Ishikawa (cell line): ENCODE measurements at regions not wholly inside any gene's neighbourhood (a gene's known extent, or its start where the extent isn't known, plus 50 kb on each side); places are given as distances from the start of the nearest gene placed in this dataset.

Experiments
- CEBPB ChIP-seq: IDR thresholded peaks from 2 replicates; pipeline ENCODE4 v1.6.1; 2012
- CREB1 ChIP-seq: IDR thresholded peaks from 2 replicates; pipeline ENCODE4 v1.6.1; 2012; ENCODE audit warnings: low read depth
- EGR1 ChIP-seq: IDR thresholded peaks from 2 replicates; pipeline ENCODE4 v1.6.1; 2012
- EP300 ChIP-seq: IDR thresholded peaks from 2 replicates; pipeline ENCODE4 v1.6.1; 2012; ENCODE audit warnings: borderline replicate concordance
- FOXM1 ChIP-seq: IDR thresholded peaks from 2 replicates; pipeline ENCODE4 v1.6.1; 2012; ENCODE audit warnings: low read depth, borderline replicate concordance
- MAX ChIP-seq: IDR thresholded peaks from 2 replicates; pipeline ENCODE4 v1.6.1; 2012
- NFIC ChIP-seq: IDR thresholded peaks from 2 replicates; pipeline ENCODE4 v1.6.1; 2012
- RAD21 ChIP-seq: IDR thresholded peaks from 2 replicates; pipeline ENCODE4 v1.6.1; 2012; ENCODE audit warnings: low read depth
- TAF1 ChIP-seq: IDR thresholded peaks from 2 replicates; pipeline ENCODE4 v1.6.1; 2012; ENCODE audit warnings: low read depth, mild to moderate bottlenecking
- TCF12 ChIP-seq: IDR thresholded peaks from 2 replicates; pipeline ENCODE4 v1.6.1; 2012; ENCODE audit warnings: low read depth
- TEAD4 ChIP-seq: IDR thresholded peaks from 2 replicates; pipeline ENCODE4 v1.6.1; 2012
- YY1 ChIP-seq: IDR thresholded peaks from 2 replicates; pipeline ENCODE4 v1.6.1; 2012; ENCODE audit warnings: low read depth
- ZBTB7A ChIP-seq: IDR thresholded peaks from 2 replicates; pipeline ENCODE4 v1.6.1; 2012; ENCODE audit warnings: low read depth
- TF ChIP-seq, protein P1 (sequence below): IDR thresholded peaks from 2 replicates; pipeline ENCODE4 v1.6.1; 2012
- TF ChIP-seq, protein P2 (sequence below): IDR thresholded peaks from 2 replicates; pipeline ENCODE4 v1.6.1; 2012; ENCODE audit warnings: low read depth, mild to moderate bottlenecking

DNA sequence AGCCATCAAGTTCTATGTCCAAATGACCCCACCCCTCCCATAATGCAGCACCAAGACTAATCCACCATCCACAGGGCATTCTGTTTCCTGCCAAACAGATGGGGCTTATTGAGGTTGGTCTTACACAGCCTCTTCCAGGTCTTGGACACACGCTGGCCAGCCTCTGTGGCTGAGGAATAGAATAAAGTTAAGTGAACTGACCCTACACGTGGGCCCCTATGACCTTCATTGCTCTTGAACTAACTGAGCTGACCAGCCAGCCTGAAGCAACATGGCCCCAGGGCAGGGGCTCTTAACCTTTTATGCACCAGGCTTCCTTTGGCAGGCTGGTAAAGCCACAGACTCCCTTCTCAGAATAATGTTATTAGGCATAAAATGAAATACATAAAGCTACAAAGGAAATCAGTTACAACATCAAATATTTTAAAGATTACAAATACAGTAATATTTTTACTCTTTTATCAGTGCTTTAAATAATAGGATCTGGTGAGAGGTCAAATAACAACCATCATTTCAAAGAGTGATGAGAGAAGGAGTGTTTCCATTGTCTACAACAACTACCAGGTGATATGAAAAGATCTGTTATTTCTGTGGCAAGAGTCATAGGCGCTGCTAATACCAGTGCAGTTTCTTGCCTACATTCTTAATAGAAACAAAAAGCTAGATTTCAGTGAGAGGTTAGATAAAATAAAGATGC lies 192.9 kb upstream of the NUDT4 start:
- no peak for TF ChIP-seq CREB1

DNA sequence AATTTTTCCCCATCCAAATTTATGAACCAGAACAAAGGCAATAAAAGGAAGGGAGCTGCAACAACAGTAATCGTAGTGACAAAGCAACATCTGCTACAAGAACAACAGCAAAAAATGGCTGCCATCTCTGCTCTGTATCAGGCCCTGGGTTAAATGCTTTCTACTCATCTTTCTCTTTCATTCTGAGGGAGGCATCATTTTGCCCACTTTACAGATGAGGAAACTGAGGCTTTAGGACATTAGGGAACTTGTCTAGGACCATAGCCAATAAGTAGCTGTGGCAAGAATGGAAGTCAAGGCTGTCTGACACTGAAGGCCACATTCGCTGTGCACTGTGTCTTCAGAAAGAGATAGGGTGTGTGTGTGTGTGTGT lies 192.4 kb upstream of the NUDT4 start:
- no peak for TF ChIP-seq ZBTB7A
- TF ChIP-seq, protein P1, sequence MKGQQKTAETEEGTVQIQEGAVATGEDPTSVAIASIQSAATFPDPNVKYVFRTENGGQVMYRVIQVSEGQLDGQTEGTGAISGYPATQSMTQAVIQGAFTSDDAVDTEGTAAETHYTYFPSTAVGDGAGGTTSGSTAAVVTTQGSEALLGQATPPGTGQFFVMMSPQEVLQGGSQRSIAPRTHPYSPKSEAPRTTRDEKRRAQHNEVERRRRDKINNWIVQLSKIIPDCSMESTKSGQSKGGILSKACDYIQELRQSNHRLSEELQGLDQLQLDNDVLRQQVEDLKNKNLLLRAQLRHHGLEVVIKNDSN: no peak
- TF ChIP-seq FOXM1: no peak
- no peak for TF ChIP-seq TEAD4
- no peak for TF ChIP-seq EGR1
- no peak for TF ChIP-seq EP300
- no peak for TF ChIP-seq RAD21

DNA sequence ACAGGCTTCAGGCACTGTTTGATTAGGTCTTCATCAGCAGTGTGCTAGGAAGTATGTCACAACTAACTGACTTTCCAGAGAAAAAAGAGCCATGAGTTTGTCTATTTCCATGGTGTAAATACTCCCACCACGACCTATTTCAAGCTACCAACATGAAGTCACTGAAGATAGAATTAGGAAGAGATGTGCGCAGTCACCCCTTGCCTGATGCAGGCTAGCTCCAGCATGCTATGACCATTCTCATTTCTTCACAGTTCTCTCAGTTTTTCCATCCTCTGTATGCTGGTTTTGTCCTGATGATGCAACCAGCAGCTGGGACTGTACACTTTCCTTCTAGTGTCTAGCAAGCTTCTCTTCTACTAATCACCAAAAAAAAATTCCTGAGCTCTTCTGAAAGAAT lies 191.6 kb upstream of the NUDT4 start:
- TF ChIP-seq EP300 (no peak), FOXM1 (no peak), EGR1 (no peak), TCF12 (no peak), RAD21 (no peak), MAX (no peak), YY1 (no peak), CREB1 (no peak), TAF1 (no peak), TEAD4 (no peak), CEBPB (no peak), ZBTB7A (no peak)
- TF ChIP-seq, protein P2, sequence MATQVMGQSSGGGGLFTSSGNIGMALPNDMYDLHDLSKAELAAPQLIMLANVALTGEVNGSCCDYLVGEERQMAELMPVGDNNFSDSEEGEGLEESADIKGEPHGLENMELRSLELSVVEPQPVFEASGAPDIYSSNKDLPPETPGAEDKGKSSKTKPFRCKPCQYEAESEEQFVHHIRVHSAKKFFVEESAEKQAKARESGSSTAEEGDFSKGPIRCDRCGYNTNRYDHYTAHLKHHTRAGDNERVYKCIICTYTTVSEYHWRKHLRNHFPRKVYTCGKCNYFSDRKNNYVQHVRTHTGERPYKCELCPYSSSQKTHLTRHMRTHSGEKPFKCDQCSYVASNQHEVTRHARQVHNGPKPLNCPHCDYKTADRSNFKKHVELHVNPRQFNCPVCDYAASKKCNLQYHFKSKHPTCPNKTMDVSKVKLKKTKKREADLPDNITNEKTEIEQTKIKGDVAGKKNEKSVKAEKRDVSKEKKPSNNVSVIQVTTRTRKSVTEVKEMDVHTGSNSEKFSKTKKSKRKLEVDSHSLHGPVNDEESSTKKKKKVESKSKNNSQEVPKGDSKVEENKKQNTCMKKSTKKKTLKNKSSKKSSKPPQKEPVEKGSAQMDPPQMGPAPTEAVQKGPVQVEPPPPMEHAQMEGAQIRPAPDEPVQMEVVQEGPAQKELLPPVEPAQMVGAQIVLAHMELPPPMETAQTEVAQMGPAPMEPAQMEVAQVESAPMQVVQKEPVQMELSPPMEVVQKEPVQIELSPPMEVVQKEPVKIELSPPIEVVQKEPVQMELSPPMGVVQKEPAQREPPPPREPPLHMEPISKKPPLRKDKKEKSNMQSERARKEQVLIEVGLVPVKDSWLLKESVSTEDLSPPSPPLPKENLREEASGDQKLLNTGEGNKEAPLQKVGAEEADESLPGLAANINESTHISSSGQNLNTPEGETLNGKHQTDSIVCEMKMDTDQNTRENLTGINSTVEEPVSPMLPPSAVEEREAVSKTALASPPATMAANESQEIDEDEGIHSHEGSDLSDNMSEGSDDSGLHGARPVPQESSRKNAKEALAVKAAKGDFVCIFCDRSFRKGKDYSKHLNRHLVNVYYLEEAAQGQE: no peak
- TF ChIP-seq, protein P1: no peak

- no peak for TF ChIP-seq ZBTB7A
These were observed 191.1 kb upstream of the NUDT4 start for GRCh38 chr12:93186621-93187020.

DNA sequence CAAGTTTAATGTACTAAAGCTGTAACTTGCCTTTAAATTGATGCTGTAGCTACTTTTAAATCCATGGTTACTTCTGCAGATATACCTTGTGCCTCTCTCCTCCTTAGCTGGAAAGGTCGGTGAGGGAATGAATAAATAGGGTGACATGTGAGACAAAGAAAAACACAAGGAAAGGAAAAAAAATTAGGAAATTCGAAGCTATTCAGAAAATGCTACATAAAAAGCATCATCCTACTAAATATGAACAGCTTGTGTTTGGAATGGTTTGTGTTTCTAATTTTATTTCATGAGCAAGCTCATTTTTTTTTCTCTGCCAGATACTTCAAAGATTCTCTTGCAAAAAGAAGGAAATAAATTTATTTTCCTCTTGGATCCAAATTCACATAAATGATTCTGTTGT lies 186.3 kb upstream of the NUDT4 start:
- TF ChIP-seq EP300: no peak
- TF ChIP-seq TAF1: no peak
- TF ChIP-seq TCF12: no peak
- TF ChIP-seq FOXM1: no peak
- TF ChIP-seq TEAD4: no peak
- no peak for TF ChIP-seq MAX
- no peak for TF ChIP-seq ZBTB7A
- TF ChIP-seq NFIC: no peak
- TF ChIP-seq CREB1: no peak
- no peak for TF ChIP-seq RAD21
- TF ChIP-seq, protein P1: no peak
- TF ChIP-seq CEBPB: no peak
- TF ChIP-seq EGR1: no peak
- TF ChIP-seq, protein P2: no peak

GRCh38 chr12:93191956-93192355 lies 185.8 kb upstream of the NUDT4 start:
- no peak for TF ChIP-seq YY1
- TF ChIP-seq EGR1: no peak
- TF ChIP-seq TAF1: no peak
- TF ChIP-seq FOXM1: no peak
- TF ChIP-seq, protein P2: no peak
- TF ChIP-seq RAD21: no peak
- TF ChIP-seq CREB1: no peak
- TF ChIP-seq TCF12: no peak
- TF ChIP-seq TEAD4: no peak
- TF ChIP-seq MAX: no peak
- no peak for TF ChIP-seq ZBTB7A
